IPS DF 4.7 (cell line): ENCODE measurements at regions not wholly inside any gene's neighbourhood (a gene's known extent, or its start where the extent isn't known, plus 50 kb on each side); places are given as distances from the start of the nearest gene placed in this dataset.

Experiments used
- DNase-seq: peaks from one replicate; pipeline ENCODE4 v3.0.0-alpha.2; 2013; ENCODE audit warnings: low spot score; ENCODE audit errors: extremely low read depth

GRCh38 chr7:156074982-156075615 is 262.8 kb upstream of the SHH start:
- DNase-seq: no peak

GRCh38 chr7:156074084-156074483 is 261.8 kb upstream of the SHH start:
- no peak for DNase-seq

- DNase-seq: no peak
These were observed 261.2 kb upstream of the SHH start for GRCh38 chr7:156073366-156074052.

- DNase-seq: no peak
These were observed 259.3 kb upstream of the SHH start for GRCh38 chr7:156071612-156072011.

- DNase-seq: no peak
These were observed 257.6 kb upstream of the SHH start for GRCh38 chr7:156069891-156070290.

GRCh38 chr7:156067156-156067555 is 254.9 kb upstream of the SHH start:
- no peak for DNase-seq

- DNase-seq: no peak
These were observed 253.1 kb upstream of the SHH start for GRCh38 chr7:156065400-156065799.

- no peak for DNase-seq
These were observed 252.7 kb upstream of the SHH start for GRCh38 chr7:156064971-156065386.

- no peak for DNase-seq
These were observed 251.1 kb upstream of the SHH start for GRCh38 chr7:156063241-156063810.

GRCh38 chr7:156062286-156062685 is 250.0 kb upstream of the SHH start:
- no peak for DNase-seq

GRCh38 chr7:156061689-156062255 is 249.5 kb upstream of the SHH start:
- no peak for DNase-seq

- no peak for DNase-seq
These were observed 248.7 kb upstream of the SHH start for GRCh38 chr7:156060925-156061324.

- DNase-seq: no peak
These were observed 247.1 kb upstream of the SHH start for GRCh38 chr7:156059369-156059768.

GRCh38 chr7:156058248-156058647 is 246.0 kb upstream of the SHH start:
- DNase-seq: no peak

GRCh38 chr7:156056534-156056933 is 244.3 kb upstream of the SHH start:
- no peak for DNase-seq

- DNase-seq: no peak
These were observed 243.1 kb upstream of the SHH start for GRCh38 chr7:156055206-156055822.

GRCh38 chr7:156051884-156052283 is 239.6 kb upstream of the SHH start:
- no peak for DNase-seq

- DNase-seq: no peak
These were observed 238.6 kb upstream of the SHH start for GRCh38 chr7:156050636-156051569.

GRCh38 chr7:156049366-156049765 is 237.1 kb upstream of the SHH start:
- no peak for DNase-seq

GRCh38 chr7:156046031-156046560 is 233.8 kb upstream of the SHH start:
- DNase-seq: no peak
